ENCODE measurements at regions not wholly inside any gene's neighbourhood (a gene's known extent, or its start where the extent isn't known, plus 50 kb on each side); places are given as distances from the start of the nearest gene placed in this dataset.
"Not testable (repeated sequence)": the region's sequence is repeated elsewhere in the genome, so short reads cannot be mapped to it uniquely, and the experiment has no call there.

DNA sequence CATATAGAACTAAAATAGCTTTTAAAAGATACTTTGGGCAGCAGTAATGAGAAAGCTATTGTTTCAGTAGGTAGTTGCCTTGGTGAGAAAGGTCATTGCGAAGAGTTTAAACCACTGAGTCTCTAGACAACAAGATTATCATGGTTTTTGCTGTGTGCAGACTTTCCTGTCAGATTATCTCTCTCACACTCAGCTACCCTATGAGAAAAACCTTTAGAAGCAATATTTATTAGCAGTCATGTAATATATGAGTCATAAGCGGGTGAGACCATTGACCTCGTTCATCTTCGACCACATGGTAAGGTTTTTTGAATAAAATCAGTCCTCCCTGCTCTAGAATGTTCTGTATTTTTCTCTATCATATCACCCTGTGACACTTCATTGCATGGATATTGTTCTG, 59.9 kb downstream of the GPR65 start:
- ATAC-seq (no peak), DNase-seq (ENCODE audit: missing footprints) (no peak)
- intact Hi-C loops (cut with DNase I) = no loop called here

DNA sequence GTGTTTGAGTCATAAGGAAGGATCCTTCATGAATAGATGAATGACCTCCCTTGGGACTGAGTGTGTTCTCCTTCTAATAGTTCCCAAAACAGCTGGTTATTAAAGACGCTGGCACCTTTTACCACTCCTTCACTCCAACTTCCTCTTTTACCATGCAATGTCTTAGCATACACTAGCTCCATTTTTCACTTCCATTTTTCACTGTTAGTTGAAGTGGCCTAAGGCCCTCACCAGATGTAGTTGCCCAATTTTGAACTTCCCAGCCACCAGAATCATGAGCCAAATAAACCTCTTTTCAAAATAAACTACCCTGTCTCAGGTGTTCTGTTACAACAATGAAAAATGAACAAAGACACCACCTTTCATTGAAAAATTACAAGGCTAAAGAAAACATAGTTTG, 64.7 kb downstream of the GPR65 start:
- intact Hi-C loops (cut with DNase I) = no loop called here
- DNase-seq (ENCODE audit: missing footprints) = no peak
- ATAC-seq = no peak

- ATAC-seq (no peak), DNase-seq (ENCODE audit: missing footprints) (no peak)
- intact Hi-C loops (cut with DNase I) = no loop called here
These were observed 70.5 kb downstream of the GPR65 start for GRCh38 chr14:88075269-88075981.

GRCh38 chr14:88078525-88078924, 73.6 kb downstream of the GPR65 start:
- intact Hi-C loops (cut with DNase I) = no loop called here
- DNase-seq (ENCODE audit: missing footprints) = no peak
- ATAC-seq = no peak

GRCh38 chr14:88079624-88080023, 74.7 kb downstream of the GPR65 start:
- no peak for DNase-seq (ENCODE audit: missing footprints)
- ATAC-seq = no peak
- intact Hi-C loops (cut with DNase I) = no loop called here

DNA sequence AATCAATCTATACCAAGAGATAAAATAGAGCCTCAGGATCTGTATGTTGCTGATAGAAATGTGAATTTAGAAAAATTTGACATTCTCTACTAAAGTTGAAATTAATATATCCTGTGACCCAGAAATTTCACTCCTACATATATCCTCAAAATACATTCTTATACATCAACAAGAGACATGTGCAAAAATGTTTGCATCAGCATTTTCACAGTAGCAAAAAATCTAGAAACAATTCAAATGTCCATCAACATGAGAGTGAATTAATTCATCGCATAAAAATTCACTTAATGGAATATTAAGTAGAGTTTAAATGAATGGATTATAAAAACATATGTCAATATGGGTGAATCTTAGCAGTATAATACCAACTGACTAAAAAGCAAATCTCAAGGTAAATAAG, 80.8 kb downstream of the GPR65 start:
- DNase-seq (ENCODE audit: missing footprints) = no peak
- intact Hi-C loops (cut with DNase I) = no loop called here
- ATAC-seq = no peak

- ATAC-seq = no peak
- DNase-seq (ENCODE audit: missing footprints) = no peak
- intact Hi-C loops (cut with DNase I) = no loop called here
These were observed 84.5 kb downstream of the GPR65 start for GRCh38 chr14:88089445-88089844.

DNA sequence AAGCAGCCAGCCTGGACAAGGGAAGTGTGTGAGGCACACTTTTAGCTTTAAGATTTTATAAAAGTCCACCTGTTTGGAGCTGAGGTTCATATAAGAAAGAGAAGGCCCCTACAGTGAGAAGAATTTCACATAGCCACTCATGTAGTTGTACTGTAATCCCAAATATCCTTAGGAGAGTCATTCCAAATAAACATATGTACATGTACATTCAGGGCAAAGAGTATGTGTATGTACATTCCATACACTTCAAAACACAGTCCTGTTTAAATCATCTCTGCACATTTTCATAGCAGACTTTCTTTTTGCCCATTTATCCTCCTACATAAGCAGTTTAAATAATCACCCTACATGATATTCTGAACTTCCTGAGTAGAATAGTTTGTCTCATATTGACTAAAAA, 87.6 kb downstream of the GPR65 start:
- ATAC-seq (no peak), DNase-seq (ENCODE audit: missing footprints) (no peak)
- intact Hi-C loops (cut with DNase I) = no loop called here

DNA sequence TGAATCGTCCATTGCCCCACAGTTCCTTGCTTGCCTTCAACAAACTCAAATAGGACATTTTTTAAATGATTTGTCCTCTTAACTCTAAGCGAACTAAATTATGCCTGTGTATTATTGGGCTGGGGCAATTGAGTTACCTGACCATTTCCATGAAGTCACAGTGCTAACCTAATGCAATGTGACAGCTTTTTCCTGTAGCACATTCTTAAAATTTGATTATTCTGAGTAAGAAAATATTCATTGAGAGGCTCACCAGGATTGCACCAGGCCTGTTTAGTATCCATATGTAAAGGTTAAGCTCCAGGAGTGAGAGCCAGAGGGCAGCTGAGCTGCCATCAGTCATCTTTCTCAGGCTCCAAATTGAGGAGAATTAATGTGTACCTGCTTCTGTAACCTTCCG, 90.9 kb downstream of the GPR65 start:
- ATAC-seq (no peak), DNase-seq (ENCODE audit: missing footprints) (no peak)
- intact Hi-C loops (cut with DNase I) = no loop called here

DNA sequence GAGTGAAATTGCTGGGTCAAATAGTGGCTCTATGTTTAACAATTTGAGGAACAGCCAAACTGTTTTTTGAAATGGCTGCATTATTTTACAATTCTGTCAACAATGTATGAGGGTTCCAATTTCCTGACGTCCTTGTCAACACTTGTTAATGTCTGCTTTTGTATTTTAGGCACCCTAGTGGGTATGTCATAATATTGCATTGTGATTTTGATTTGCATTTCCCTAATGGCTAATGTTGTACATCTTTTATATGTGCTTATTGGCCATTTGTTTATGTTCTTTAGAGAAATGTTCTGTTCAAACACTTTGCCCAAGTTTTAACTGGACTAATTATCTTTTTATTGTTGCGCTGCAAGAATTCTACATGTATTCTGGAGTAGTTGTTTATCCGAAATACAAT, 93.2 kb downstream of the GPR65 start:
- ATAC-seq = no peak
- DNase-seq (ENCODE audit: missing footprints) = no peak
- intact Hi-C loops (cut with DNase I) = no loop called here

- ATAC-seq = no peak
- no peak for DNase-seq (ENCODE audit: missing footprints)
- intact Hi-C loops (cut with DNase I) = no loop called here
These were observed 99.8 kb downstream of the GPR65 start for GRCh38 chr14:88104710-88105109.

DNA sequence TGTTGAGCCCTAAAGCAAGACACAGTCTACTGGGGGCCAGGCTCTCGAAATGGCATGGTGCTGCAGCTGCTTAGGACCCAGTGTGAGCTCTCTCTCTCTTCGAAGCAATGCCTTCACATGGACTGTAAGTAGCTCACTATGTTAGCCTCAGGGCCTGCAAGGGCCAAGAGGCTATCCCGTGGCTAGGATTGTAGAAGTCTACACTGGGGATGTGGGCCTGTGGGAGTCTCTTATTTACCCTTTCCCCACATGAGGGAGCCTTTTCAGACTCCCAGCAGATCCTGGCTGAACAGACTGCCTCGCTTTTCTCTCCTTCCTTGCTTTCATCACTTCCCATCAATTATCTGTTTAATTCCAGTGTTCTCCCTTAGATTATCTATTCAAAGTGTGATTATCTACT, 101.4 kb downstream of the GPR65 start:
- no peak for ATAC-seq
- DNase-seq (ENCODE audit: missing footprints) = no peak
- intact Hi-C loops (cut with DNase I) = no loop called here

DNA sequence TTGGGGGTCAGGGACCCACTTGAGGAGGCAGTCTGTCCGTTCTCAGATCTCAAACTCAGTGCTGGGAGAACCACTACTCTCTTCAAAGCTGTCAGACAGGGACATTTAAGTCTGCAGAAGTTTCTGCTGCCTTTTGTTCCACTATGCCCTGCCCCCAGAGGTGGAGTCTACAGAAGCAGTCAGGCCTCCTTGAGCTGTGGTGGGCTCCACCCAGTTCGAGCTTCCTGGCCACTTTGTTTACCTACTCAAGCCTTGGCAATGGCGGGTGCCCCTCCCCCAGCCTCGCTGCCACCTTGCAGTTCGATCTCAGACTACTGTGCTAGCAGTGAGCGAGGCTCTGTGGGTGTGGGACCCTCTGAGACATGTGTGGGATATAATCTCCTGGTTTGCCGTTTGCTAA, 122.7 kb downstream of the GPR65 start:
- DNase-seq (ENCODE audit: missing footprints); ATAC-seq; intact Hi-C loops (cut with DNase I): not testable (repeated sequence)

DNA sequence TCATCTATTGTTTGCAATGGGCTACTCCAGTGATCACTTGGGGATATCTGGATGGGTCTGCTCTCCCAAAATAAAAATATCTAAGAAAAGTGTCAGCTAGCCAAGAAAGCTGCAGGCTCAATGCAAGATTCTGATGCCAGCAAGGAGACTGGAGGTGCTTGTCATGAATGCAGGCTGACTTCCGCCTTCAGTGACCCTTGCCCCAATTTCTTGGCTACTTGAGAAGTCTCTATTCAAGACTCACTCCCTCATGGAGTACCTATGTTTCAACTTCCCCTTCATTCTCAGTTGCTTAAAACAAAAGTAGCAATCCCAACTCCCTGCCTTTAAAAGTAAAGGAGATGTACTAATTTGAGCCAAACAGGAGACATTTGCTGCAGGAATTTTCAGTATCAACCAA, 123.9 kb downstream of the GPR65 start:
- intact Hi-C loops (cut with DNase I) = no loop called here
- ATAC-seq = no peak
- DNase-seq (ENCODE audit: missing footprints) = no peak

- intact Hi-C loops (cut with DNase I) = no loop called here
- DNase-seq (ENCODE audit: missing footprints) (no peak), ATAC-seq (peak; percentile 84)
These were observed 124.5 kb downstream of the GPR65 start for GRCh38 chr14:88129306-88130056.

DNA sequence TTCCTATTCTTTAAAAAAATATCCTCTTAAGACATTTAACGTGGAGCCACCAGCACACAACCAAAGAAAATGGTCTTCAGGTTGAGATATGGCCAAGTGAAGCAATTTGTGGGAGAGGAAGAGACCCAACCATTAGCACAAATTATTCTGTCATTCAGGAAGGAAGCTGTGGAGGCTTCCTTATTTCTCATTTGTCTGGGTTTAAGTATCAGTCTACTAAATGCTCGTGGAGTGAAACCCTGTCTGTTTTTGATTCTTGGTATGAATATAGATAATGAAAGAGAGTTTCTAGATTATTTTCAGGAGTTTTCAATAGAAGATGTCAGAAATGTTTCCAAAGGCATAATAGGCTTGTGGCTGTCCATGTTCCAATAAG, 125.1 kb downstream of the GPR65 start:
- peak; percentile 31 for ATAC-seq

More for the DNA sequence above, 125.1 kb downstream of the GPR65 start:
- no peak for DNase-seq (ENCODE audit: missing footprints)
- intact Hi-C loops (cut with DNase I) = no loop called here

Measured in Right ventricle myocardium inferior (tissue), 1 donor.